GM18907 (cell line): ENCODE measurements at regions not wholly inside any gene's neighbourhood (a gene's known extent, or its start where the extent isn't known, plus 50 kb on each side); places are given as distances from the start of the nearest gene placed in this dataset.
"Not testable (repeated sequence)": the region's sequence is repeated elsewhere in the genome, so short reads cannot be mapped to it uniquely, and the experiment has no call there.

ENCODE experiments used
- ATAC-seq: cut with Tn5 transposase; IDR thresholded peaks from one replicate; pipeline ENCODE4 v1.9.1; 2021; ENCODE audit warnings: mild to moderate bottlenecking, moderate library complexity; ENCODE audit not compliant: unreplicated experiment

DNA sequence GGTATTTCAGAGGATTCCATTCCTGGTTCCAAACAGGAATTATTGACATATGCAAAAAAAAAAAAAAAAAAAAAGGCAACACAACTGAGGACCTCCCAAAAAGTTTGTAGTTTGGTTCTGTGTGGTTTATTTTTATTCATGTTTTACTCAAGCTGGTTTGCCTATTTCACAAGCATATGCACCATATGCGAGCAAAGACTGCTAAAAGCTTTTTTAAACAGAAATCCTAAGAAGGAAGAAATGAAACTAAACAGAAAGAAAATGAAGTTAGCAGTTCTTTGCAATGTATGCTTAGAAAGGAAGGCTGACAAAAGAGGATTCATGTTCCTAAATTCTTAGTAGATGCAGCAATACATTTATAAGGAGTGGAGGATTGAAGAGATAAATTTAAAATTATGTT lies 487.6 kb upstream of the FLRT2 start:
- no peak for ATAC-seq

DNA sequence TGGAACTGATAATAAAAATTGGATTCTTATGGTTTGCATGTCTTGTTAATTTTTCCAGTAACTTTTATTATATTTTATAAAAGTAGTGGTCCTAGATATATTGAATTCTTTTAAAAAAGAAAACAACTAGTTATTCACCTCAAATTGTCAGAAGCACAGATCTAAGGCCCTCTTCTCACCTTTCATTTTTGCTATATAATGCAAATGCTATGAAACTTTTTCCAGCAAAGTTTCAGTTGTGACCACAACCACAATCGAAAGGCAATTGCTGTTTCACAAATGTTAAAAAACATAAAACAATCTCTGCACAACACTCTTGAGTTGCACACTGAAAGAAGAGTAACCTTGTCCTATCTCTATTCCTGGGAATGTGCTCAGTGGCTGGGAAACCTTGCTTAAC lies 479.8 kb upstream of the FLRT2 start:
- ATAC-seq, result no peak

DNA sequence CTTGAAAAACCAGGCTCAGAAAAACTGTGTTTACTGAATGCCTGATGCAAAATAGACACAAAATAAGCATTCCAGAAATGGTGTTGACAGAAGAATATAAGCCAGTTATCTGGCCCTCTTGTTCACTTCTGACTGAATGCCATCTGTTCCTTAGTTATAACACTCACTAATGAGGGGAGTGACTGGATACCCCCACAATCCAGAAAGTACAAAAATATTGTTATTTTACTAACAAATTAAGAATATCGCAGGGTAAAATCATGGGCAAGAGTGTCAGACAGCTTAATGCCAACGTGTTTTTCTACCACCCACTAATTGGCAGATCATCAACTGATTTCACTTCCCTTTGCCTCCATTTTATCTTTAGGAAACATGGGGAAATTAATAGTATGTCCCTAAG lies 477.3 kb upstream of the FLRT2 start:
- no peak for ATAC-seq

DNA sequence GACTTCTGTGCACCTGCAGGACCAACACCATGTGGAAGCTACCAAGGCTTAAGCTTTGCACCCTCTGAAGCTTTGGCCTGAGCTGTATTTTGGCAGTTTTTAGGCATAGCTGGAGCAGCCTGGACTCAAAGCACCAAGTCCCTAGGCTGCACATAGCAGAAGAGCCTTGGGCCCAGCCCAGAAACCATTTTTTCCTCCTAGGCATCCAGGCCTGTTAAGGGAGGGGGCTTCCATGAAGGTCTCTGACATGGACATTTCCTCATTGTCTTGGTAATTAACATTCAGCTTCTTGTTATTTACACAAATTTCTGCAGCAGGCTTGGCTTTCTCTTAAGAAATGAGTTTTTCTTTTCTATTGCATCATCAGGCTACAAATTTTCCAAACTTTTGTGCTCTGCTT lies 475.8 kb upstream of the FLRT2 start:
- ATAC-seq, result no peak

DNA sequence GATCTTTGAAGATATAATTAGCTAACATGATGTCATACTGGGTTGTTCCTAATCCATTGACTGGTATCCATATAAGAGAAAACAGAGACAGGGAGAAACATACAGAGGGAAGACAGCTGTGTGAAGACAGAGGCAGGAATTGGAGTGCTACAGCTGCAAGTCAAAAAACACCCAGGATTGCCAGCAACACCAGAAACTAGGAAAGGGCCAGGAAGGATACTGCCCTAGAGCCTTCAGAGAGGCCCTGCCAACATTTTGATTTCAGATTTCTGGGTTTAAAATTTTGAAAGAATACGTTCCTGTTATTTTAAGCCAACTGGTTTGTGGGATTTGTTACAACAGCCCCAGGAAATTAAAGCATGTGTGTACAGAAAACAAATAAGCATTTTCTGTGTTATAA lies 473.7 kb upstream of the FLRT2 start:
- ATAC-seq, result no peak

DNA sequence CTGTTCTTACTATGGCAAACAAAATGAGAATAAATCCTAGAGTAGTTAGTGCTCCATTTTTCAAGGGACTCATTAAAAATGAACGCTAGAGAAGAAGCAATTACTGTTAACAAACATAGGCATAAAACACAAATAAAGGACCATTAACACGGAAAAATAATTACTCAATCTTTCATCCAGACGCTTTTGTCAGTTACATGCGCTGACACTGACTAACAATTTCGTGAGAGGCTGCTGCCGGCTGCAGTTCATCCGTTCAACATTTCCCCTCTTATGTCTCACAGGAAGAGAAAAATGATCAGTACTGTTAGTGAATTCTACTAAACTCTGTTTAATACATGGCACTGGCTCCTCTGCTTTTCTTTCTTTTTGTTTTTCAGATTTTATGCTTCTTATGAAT lies 472.7 kb upstream of the FLRT2 start:
- ATAC-seq, result no peak

DNA sequence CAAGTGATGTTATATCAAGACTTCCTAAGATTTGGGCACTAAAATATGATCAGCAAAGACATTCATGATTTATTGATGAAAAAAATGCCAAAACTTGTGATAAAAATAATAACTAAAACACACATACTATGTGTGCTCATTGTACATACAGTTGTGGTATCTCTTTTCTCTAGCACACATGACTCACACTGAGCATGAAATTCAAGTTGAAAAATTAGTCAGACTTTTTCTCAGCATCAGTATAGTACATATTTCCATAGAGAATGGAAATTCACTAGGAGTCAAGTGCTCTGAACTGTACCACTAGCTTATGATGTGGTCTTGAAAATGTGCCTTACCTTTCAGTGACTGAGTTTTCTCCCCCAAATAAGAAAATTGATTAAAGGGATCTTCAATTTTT lies 471.8 kb upstream of the FLRT2 start:
- ATAC-seq, result no peak

DNA sequence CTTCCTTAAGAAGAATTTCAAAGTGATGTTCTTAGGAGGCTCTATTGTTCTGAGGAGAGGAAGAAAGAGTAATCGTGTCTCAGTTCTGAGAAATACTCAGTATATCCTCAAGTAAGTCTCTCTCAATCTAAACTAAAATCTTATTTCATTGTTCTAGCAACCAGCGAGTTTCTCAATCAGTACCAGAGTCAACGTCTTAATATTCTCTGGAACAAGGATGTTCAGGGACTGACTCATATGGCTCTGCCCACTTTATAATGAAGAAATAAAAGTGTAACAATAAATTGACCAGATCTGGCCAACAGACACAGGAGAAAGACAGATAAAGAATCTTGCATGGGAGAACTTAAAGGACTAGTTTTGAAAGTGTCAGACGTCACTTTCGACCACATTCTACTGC lies 469.8 kb upstream of the FLRT2 start:
- no peak for ATAC-seq

DNA sequence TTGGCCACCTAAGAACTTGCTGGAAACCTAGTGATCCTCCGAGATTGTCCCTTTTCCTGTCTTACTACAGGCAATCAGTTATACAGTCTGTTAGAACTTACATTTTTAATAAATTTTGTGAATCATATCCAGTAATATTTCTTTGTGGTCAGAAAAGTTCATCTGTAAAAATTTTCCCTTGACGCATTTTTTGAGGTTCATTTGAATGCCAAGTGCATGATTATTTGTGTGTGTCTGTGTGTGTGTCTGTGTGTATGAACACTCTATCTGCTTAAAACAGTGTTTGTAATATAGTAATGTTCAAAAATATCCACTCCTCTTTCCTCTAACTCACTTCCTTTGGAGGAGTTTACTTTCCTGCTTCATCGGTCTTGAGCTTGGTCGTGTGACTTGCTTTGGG lies 468.7 kb upstream of the FLRT2 start:
- no peak for ATAC-seq

DNA sequence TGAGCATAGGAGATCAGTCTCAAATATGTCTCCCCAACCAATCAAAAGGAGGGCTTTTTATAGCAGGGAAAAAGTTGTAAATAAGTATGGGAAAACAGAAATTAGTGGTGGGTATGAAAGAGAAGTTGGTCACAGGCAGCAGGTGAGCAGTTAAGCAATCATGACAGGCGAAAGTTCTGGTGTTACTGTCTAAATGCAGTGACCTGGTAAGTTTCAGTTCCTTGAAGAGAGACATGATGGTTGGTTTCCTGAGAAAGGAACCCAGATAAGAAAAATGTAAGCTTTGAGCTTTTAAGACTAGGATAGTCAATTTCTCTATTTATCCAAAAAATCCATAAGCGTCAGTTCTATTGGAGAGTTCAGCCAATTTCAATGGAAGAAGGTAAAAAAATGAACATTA lies 466.2 kb upstream of the FLRT2 start:
- no peak for ATAC-seq

DNA sequence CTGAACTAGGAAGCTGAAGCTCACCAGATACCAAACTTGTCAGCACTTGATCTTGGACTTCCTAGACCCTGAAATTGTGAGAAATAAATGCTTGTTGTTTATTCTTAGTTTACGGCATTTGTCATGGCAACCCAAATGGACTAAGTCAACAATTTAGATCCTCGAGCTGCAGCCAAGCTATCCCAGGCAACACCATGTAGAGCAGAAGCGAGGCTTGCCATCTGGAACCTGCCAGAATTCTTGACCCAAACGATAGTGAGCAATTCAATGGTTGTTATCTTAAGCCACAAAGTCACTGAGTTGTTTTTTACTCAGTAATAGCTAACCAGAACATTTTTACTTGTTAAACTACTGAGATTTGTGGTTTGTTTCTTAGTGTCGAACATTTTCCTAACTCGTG lies 458.5 kb upstream of the FLRT2 start:
- ATAC-seq, result no peak

DNA sequence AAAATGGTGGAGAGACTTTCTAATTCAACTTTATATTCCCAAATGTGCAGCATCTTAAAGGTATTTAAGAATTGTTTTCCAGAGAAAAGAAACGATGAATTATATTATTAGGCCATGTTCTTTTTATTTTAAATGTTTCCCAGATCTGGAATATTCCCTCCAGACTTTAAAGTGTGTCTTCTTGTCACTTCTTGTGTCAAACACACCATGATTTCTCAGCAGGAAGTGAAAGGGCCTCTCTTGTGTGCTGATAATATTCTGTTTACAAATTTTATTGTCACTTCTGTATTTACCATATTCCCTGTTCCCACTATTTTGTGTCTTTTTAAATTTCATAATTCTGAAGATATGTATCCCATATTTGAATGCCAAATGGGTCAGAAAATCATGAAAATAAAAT lies 455.0 kb upstream of the FLRT2 start:
- no peak for ATAC-seq

DNA sequence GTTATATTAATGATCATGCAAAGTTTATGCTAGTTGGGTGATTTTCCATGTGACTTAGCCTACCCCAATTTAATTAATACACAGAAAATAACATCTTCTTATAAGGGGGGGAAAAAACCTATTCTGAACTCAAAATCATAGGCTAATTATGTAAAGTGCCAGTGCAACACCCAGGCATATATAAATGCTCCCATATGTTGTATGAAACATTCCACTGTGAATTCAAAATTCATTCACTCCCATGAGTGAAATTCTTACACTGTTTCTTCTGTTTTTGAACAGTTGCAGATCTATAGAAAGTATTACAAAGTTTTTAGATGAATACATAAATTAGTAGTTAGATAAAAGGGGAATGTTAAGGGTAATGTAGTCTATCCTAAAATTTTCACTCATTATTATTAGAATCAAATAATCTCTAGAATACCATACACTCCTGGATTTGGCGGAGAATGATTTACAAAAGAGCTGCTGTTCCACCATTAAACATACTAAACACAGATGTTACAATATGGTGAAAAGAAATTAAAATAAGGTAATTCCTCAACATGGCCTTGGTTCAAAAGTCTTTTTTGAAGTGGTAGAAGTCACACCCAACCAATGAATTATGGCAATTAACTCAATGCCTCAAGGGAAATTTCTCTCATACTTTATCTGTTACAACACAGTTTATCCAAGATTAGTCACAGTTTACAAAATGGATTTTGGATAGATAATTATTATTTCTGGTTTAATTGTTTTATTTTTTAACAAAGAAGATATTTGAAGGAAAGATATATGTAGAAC lies 454.1 kb upstream of the FLRT2 start:
- ATAC-seq, result no peak

DNA sequence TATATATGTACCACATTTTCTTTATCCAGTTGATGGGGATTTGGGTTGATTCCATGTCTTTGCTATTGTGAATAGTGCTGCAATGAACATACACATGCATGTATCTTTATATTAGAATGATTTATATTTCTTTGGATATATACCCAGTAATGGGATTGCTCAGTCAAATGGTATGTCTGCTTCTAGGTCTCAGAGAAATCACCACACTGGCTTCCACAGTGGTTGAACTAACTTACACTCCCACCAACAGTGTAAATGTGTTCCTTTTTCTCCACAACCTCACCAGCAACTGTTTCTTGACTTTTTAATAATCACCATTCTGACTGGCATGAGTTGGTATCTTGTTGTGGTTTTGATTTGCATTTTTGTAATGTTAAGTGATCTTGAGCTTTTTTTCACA lies 452.2 kb upstream of the FLRT2 start:
- ATAC-seq, result not testable (repeated sequence)

DNA sequence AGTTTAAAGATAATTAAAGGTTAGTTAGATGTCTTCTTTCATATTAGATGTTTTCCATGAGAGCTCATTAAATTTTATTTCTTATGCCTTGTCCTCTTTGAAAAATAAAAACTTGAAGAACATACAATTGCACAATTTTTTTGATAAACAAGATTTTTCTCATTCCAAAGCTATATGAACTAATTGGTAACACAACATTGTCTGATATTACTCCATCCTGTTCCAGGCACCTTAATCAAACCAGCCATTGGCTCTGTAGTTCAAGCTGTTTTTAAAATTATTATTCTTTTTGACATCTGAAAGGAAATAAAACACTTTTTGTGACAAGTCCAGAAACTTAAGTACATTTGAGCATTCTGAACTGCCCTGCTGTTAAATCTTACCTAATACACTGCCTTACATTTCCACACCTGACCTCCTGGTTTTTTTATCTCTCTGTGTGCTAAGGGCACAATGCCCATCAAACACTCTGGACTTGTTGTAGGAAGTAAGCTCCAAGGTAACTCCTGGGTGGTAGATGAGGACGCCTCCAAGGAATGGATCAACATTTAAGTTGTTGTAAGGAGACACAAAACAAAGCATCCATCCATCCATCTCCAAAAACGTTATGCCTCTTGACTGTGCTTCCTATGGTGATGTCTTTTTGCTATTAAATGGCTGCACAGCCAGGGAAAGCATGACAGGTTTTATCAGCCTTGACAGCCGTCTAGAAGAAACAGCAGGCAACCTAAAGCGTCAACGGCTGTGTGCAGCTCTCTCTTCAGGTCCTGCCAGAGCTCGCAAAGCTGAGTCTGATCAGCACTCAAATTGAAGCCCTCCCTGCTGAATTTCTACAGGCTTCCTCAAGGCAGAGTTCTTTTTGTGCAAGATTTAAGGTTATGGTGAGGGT lies 449.9 kb upstream of the FLRT2 start:
- ATAC-seq, result no peak

DNA sequence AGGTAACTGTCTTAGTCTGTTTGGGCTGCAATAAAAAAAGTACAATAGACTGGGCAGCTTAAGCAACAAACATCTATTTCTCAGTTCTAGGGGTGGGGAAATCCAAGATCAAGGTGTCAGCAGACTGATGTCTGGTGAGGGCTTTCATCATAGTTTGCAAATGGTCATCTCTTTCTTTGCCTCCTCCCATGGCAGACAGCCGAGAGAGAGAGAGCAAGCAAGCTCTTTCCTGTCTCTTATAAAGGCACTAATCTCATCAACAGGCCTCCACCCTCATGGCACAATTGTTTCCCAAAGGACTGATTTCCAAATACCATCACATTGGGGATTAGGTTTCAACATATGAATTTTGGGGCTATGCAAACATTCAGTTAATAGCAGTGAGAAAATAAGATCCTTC lies 445.6 kb upstream of the FLRT2 start:
- ATAC-seq, result no peak

DNA sequence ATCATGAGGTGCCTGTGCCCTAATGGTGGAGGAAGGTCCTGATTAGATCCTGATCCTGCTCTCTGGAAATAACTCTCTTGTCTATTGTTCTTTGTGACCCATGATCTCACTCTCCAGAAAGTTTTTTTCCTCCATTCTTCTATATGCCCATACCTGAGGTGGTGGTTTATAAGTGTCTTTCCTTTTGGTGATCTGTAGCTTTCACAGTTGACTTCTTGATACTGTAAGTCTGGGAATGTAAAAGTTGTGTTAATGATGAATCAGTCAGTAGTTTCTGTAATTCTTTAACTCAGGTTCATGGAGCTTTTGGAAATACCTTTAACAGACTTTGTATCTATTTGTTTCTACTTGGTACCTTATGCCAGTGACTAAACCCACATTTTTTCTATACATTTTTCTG lies 444.0 kb upstream of the FLRT2 start:
- no peak for ATAC-seq

DNA sequence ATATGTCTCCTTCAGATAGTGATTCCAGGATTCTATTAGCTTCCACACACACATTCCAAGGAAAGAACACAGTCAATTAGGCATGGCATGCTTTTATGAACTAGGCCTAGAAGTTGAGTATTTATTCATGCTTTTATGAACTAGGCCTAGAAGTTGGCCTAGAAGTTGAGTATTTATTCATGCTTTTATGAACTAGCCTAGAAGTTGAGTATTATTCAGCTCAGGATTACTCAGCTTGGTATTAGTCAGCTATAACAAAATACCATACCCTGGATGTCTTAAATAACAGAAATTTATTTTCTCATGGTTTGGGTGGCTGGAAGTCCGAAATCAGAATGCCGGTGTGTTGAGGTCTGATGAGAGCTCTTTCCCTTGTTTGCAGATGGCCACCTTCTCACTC lies 442.7 kb upstream of the FLRT2 start:
- no peak for ATAC-seq

DNA sequence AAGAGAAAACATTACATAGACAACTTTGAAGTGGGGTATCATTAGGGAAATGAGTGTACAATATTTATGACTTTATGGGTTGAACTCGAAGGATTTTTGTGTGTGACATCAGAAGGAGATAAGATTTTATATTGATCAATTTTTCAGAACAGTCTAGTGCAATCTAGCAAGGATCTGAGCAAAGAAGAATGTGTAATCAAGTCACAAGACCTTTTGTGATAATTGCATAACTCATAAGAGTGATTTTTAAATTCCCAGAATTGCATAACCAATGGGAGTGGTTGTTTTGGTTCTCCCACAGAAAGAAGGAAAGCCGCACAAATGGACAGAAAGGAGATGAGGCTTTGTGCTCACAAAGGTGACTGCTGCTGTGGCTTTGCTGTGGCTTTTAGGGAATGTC lies 441.8 kb upstream of the FLRT2 start:
- no peak for ATAC-seq

DNA sequence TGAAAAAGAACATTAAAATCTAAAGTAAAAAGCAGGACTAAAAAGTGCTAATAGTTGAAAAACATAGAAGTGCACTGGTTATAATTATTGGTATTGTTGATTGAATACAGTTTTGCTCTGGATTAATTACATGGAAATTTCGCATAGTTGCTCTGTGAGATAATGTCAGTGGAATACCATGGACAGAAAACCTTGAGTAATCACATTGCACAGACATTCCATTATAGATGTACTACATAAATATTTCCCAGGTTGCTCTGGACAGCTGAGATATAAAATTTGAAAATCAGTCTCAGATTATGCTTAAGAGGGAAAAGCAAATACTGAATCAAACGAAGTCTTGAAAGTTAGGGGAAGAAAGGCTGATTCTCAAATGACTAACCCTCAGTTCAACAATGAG lies 439.3 kb upstream of the FLRT2 start:
- ATAC-seq, result no peak

DNA sequence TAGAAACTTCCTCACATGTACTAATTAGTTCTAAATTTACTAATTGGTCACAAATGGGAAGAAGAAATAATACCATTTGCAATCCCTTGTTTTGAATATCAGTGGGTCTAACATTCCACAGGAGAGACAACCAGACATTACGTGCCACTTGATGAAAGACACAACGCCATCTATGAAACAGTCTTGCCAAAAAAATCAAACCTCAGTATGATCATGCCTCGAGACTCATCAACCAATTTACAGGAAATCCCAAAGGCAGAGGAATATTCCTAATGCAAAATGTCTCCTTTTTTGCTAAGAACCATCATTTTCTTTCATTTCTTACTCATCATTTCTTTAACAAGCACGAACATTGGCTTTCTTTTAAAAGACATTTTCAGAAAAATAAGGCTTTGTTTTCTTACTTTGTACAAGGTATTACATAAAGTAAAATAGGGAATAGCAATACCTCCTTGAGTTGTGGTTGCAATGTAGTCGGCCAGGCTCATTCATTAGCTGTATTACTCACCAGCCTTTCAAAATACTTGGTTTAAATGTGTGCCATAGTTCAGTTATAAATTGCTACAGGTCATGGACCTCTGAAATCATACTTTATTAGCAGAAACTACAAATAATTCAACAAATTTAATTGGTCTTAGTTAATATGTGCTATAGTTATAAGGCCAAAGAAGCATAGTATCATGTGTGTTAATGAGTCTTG lies 436.2 kb upstream of the FLRT2 start:
- no peak for ATAC-seq

DNA sequence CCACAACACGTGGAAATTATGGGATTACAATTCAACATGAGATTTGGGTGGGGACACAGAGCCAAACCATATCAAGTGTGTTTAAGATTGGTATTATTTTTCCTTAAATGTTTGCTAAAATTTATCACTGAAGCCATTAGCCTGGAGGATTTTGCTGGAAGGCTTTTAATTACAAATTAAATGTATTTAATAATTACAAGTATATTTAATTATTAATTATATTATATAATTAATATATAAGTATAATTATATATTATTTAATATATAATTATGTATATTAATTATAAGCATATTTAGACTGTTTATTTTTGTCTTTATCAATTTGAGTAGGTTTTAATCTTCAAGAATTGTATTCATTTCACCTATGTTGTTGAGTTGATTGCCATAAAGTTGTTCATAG lies 427.4 kb upstream of the FLRT2 start:
- no peak for ATAC-seq
